Osteoblast (primary cell): ENCODE measurements at regions not wholly inside any gene's neighbourhood (a gene's known extent, or its start where the extent isn't known, plus 50 kb on each side); places are given as distances from the start of the nearest gene placed in this dataset.

Experiments used
- DNase-seq: peaks from one replicate; pipeline ENCODE4 v3.0.0; 2011; ENCODE audit warnings: low spot score, mixed read lengths; ENCODE audit not compliant: insufficient read length; ENCODE audit errors: missing footprints
- H2AFZ ChIP-seq: 2 replicates; pipeline ENCODE4 v1.6.0; 2011; ENCODE audit warnings: mild to moderate bottlenecking, low read length
- H3K27ac ChIP-seq: 2 replicates; pipeline ENCODE4 v1.5.1; 2011; ENCODE audit warnings: mild to moderate bottlenecking, low read depth, low read length, moderate library complexity
- H3K27me3 ChIP-seq: 2 replicates; pipeline ENCODE4 v1.6.0; 2012; ENCODE audit warnings: mild to moderate bottlenecking, control low read depth, inconsistent platforms, low read length, moderate library complexity; ENCODE audit not compliant: insufficient read depth
- H3K36me3 ChIP-seq: 2 replicates; pipeline ENCODE4 v1.5.1; 2011; ENCODE audit warnings: mild to moderate bottlenecking, low read length, control low read depth, moderate library complexity; ENCODE audit not compliant: insufficient read depth
- H3K4me1 ChIP-seq: 2 replicates; pipeline ENCODE4 v1.5.1; 2011; ENCODE audit warnings: mild to moderate bottlenecking, low read length, control low read depth, moderate library complexity; ENCODE audit not compliant: insufficient read depth
- H3K4me2 ChIP-seq: 2 replicates; pipeline ENCODE4 v1.6.0; 2011; ENCODE audit warnings: mild to moderate bottlenecking, low read length; ENCODE audit not compliant: insufficient read depth
- H3K4me3 ChIP-seq: fragments of 200-600 bp; sonication (generic); 3 replicates; pipeline ENCODE4 v1.5.1; 2012; ENCODE audit warnings: mild to moderate bottlenecking, low read length, inconsistent platforms; ENCODE audit not compliant: insufficient read depth
- H3K79me2 ChIP-seq: 2 replicates; pipeline ENCODE4 v1.6.0; 2012; ENCODE audit warnings: mild to moderate bottlenecking, low read length, control low read depth, inconsistent platforms; ENCODE audit not compliant: insufficient read depth
- H3K9me3 ChIP-seq: 2 replicates; pipeline ENCODE4 v1.5.1; 2011; ENCODE audit warnings: low read depth, low read length, control low read depth
- H4K20me1 ChIP-seq: 2 replicates; pipeline ENCODE4 v1.6.0; 2012; ENCODE audit warnings: mild to moderate bottlenecking, low read length, control low read depth; ENCODE audit not compliant: insufficient read depth
- CTCF ChIP-seq: IDR thresholded peaks from 2 replicates; pipeline ENCODE4 v1.5.1; 2011; ENCODE audit warnings: mild to moderate bottlenecking, low read depth, low read length, moderate library complexity; ENCODE audit errors: extremely low read depth

GRCh38 chr16:8137606-8138005, 452.7 kb downstream of the TMEM114 start:
- Histone ChIP-seq H3K79me2 (no peaks in the 10 kb centered on the region), H4K20me1 (no peaks in the 10 kb centered on the region), H3K4me1 (no peaks in the 10 kb centered on the region), H3K27ac (no peak overlapping the region), H3K27me3 (no peaks in the 10 kb centered on the region), H3K9me3 (no peaks in the 10 kb centered on the region), H3K36me3 (no peaks in the 10 kb centered on the region), H2AFZ (no peak overlapping the region), H3K4me3 (no peak overlapping the region), H3K4me2 (no peak overlapping the region)
- no peak for DNase-seq
- no peak for TF ChIP-seq CTCF

- no peaks in the 10 kb centered on the region for H3K27me3 ChIP-seq
- no peak for TF ChIP-seq CTCF
- H3K9me3 ChIP-seq = no peaks in the 10 kb centered on the region
- H3K4me2 ChIP-seq = no peak overlapping the region
- no peaks in the 10 kb centered on the region for H3K79me2 ChIP-seq
- H3K4me1 ChIP-seq = no peaks in the 10 kb centered on the region
- H2AFZ ChIP-seq = no peak overlapping the region
- DNase-seq = no peak
- no peak overlapping the region for H3K27ac ChIP-seq
- H4K20me1 ChIP-seq = no peaks in the 10 kb centered on the region
- no peak overlapping the region for H3K4me3 ChIP-seq
- no peaks in the 10 kb centered on the region for H3K36me3 ChIP-seq
These were observed 460.1 kb downstream of the TMEM114 start for GRCh38 chr16:8130197-8130596.

GRCh38 chr16:8127070-8127469, 463.2 kb downstream of the TMEM114 start:
- no peak for DNase-seq
- TF ChIP-seq CTCF = no peak
- Histone ChIP-seq H3K27ac (no peak overlapping the region), H4K20me1 (no peaks in the 10 kb centered on the region), H2AFZ (no peak overlapping the region), H3K9me3 (no peaks in the 10 kb centered on the region), H3K27me3 (no peaks in the 10 kb centered on the region), H3K4me2 (no peak overlapping the region), H3K36me3 (no peaks in the 10 kb centered on the region), H3K79me2 (no peaks in the 10 kb centered on the region), H3K4me1 (no peaks in the 10 kb centered on the region), H3K4me3 (no peak overlapping the region)

GRCh38 chr16:8126313-8126712, 464.0 kb downstream of the TMEM114 start:
- no peak for TF ChIP-seq CTCF
- Histone ChIP-seq H3K4me2 (no peak overlapping the region), H2AFZ (no peak overlapping the region), H3K27me3 (no peaks in the 10 kb centered on the region), H3K36me3 (no peaks in the 10 kb centered on the region), H4K20me1 (no peaks in the 10 kb centered on the region), H3K9me3 (no peaks in the 10 kb centered on the region), H3K4me1 (no peaks in the 10 kb centered on the region), H3K79me2 (no peaks in the 10 kb centered on the region), H3K27ac (no peak overlapping the region), H3K4me3 (no peak overlapping the region)
- DNase-seq = no peak
